RWPE2 (cell line): ENCODE measurements at regions not wholly inside any gene's neighbourhood (a gene's known extent, or its start where the extent isn't known, plus 50 kb on each side); places are given as distances from the start of the nearest gene placed in this dataset.

Experiments used
- ATAC-seq: fragments of 200-7000 bp; cut with Tn5 transposase; 3 replicates; pipeline ENCODE4 v1.9.1; 2021; ENCODE audit warnings: low read depth
- DNase-seq: peaks from one replicate; pipeline ENCODE4 v3.0.0-alpha.2; 2020; ENCODE audit warnings: low spot score
- H3K27ac ChIP-seq: fragments of 450-650 bp; 2 replicates; pipeline ENCODE4 v1.5.1; 2017; ENCODE audit warnings: mild to moderate bottlenecking; ENCODE audit not compliant: poor library complexity, severe bottlenecking
- H3K27me3 ChIP-seq: fragments of 250-450 bp; sonication (Bioruptor Pico); 2 replicates; pipeline ENCODE4 v1.5.1; 2021; ENCODE audit warnings: mild to moderate bottlenecking, moderate library complexity; ENCODE audit not compliant: insufficient read depth, poor library complexity, severe bottlenecking
- H3K36me3 ChIP-seq: fragments of 250-450 bp; sonication (Bioruptor Pico); 2 replicates; pipeline ENCODE4 v1.5.1; 2020; ENCODE audit warnings: low read depth, mild to moderate bottlenecking, moderate library complexity
- H3K4me1 ChIP-seq: fragments of 250-450 bp; sonication (Bioruptor Pico); 2 replicates; pipeline ENCODE4 v1.5.1; 2021; ENCODE audit warnings: mild to moderate bottlenecking, moderate library complexity; ENCODE audit not compliant: insufficient read depth, poor library complexity, severe bottlenecking
- H3K4me3 ChIP-seq: fragments of 250-450 bp; sonication (Bioruptor Pico); 2 replicates; pipeline ENCODE4 v1.5.1; 2021; ENCODE audit warnings: mild to moderate bottlenecking, moderate library complexity; ENCODE audit not compliant: severe bottlenecking
- H3K9me3 ChIP-seq: fragments of 250-450 bp; sonication (Bioruptor Pico); 2 replicates; pipeline ENCODE4 v1.5.1; 2021; ENCODE audit warnings: mild to moderate bottlenecking, moderate library complexity; ENCODE audit not compliant: severe bottlenecking
- CTCF ChIP-seq: fragments of 450-650 bp; IDR thresholded peaks from one replicate; pipeline ENCODE4 v1.5.1; 2017; ENCODE audit warnings: mild to moderate bottlenecking, moderate library complexity; ENCODE audit not compliant: poor library complexity, severe bottlenecking

DNA sequence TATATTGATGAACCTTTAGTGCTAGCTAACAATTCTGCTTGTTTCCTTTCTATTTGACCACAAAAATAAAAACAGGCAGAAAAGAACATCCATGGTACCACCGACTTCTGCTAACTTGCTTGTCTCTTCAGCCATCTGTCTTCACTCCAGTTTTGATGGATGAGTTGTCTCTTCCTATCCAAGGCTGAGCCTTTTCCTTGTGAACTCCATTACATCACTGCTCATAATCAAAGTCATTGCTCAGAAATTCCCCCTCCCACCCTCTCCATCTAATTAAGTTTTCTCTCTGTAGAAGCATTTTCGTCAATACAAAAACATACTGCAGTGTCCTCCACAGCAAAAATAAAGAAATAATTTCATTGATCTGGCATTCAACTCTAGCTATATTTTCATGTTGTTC, 184.4 kb downstream of the SPCS3 start:
- Histone ChIP-seq H3K27ac (no peak overlapping the region), H3K9me3 (no peaks in the 10 kb centered on the region), H3K27me3 (no peaks in the 10 kb centered on the region), H3K4me1 (peaks cover 9% of the 10 kb centered on the region), H3K4me3 (no peak overlapping the region), H3K36me3 (no peaks in the 10 kb centered on the region)
- ATAC-seq (no peak), DNase-seq (no peak)
- no peak for TF ChIP-seq CTCF

DNA sequence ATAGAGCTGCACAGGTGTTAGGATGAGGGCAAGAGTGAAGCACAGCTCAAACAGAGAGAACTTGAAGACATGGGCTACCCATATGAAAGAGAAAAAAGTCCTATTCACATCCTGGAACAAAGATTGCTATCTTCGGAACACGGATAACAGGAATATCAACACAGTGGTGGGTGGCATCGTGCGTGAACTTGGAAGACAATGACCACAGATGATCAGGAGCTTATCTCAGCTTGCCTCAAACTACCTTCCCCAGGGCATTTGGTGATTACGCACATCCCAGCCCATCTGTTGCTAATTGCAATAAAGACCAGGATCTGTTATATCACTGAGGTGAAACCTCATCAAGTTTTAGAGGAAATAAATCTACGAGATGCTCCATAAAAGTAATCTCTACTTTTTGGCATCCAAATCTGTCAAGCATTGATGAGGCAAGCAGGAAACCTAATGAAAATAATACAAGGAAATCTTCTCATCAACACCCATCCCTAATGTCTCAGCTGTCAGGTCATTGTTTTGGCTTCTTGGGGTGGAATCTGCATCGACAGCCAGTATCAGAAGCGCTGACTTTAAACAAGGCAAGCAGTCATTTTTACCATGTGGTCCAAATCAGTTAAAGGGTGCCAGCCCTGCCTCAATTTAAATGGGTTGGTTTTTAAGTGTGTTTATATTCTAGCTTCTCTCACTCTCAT, 188.2 kb downstream of the SPCS3 start:
- no peak for TF ChIP-seq CTCF
- no peaks in the 10 kb centered on the region for H3K9me3 ChIP-seq
- H3K4me3 ChIP-seq, result no peak overlapping the region
- H3K36me3 ChIP-seq, result no peaks in the 10 kb centered on the region
- H3K4me1 ChIP-seq, result no peaks in the 10 kb centered on the region
- H3K27ac ChIP-seq, result no peak overlapping the region
- DNase-seq (no peak), ATAC-seq (no peak)
- H3K27me3 ChIP-seq, result no peaks in the 10 kb centered on the region

GRCh38 chr4:176508780-176509331, 189.1 kb downstream of the SPCS3 start:
- H3K27ac ChIP-seq, result no peak overlapping the region
- H3K4me1 ChIP-seq, result no peaks in the 10 kb centered on the region
- no peaks in the 10 kb centered on the region for H3K27me3 ChIP-seq
- DNase-seq (no peak), ATAC-seq (no peak)
- TF ChIP-seq CTCF, result no peak
- no peaks in the 10 kb centered on the region for H3K36me3 ChIP-seq
- H3K9me3 ChIP-seq, result no peaks in the 10 kb centered on the region
- no peak overlapping the region for H3K4me3 ChIP-seq

GRCh38 chr4:176525576-176525975, 205.8 kb downstream of the SPCS3 start:
- Histone ChIP-seq H3K9me3 (no peaks in the 10 kb centered on the region), H3K27ac (no peak overlapping the region), H3K36me3 (no peaks in the 10 kb centered on the region), H3K4me1 (no peaks in the 10 kb centered on the region), H3K4me3 (no peak overlapping the region), H3K27me3 (no peaks in the 10 kb centered on the region)
- TF ChIP-seq CTCF, result no peak
- DNase-seq, result no peak
- no peak for ATAC-seq

DNA sequence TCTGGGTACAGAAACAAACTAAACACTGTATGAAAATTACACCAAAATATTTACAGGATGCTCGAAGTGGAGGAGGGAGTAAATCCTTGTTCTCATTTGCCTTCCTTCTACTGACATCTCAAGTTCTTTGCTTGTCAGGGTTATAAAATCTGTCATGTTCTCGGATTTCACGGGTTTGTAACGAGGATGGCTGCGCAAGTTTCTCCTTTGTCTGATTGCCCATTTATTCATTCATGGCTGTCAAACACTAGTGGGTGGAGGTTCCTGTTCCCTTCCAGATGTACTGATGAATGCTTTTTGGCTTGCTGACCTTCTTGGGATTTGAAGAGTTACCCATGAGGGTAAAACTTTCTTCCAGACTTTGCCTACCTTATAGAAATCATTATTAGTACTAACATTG, 206.9 kb downstream of the SPCS3 start:
- no peak for ATAC-seq
- Histone ChIP-seq H3K36me3 (no peaks in the 10 kb centered on the region), H3K27ac (no peak overlapping the region), H3K9me3 (no peaks in the 10 kb centered on the region), H3K27me3 (no peaks in the 10 kb centered on the region), H3K4me3 (no peak overlapping the region), H3K4me1 (no peaks in the 10 kb centered on the region)
- no peak for DNase-seq
- TF ChIP-seq CTCF, result no peak
